Activated naive CD4-positive, alpha-beta T cell treated with anti-CD3 and anti-CD28 coated beads, Interleukin-2, amount 10 ng/mL, durations not matched to agents 7 days and 5 days (primary cell): ENCODE measurements at regions not wholly inside any gene's neighbourhood (a gene's known extent, or its start where the extent isn't known, plus 50 kb on each side); places are given as distances from the start of the nearest gene placed in this dataset.
A peak's percentile ranks its signal among the peaks of the same experiment; 100 is the strongest.
"Not testable (repeated sequence)": the region's sequence is repeated elsewhere in the genome, so short reads cannot be mapped to it uniquely, and the experiment has no call there.

ENCODE experiments used
- CTCF ChIA-PET: fragments of 350-600 bp; sonication (Branson Sonifier 250); formaldehyde crosslinking; loops from one replicate; lab custom pipeline; 2021; ENCODE audit warnings: antibody characterized with exemption; lab: Charles Lee
- DNase-seq: peaks from one replicate; pipeline ENCODE4 v3.0.0-alpha.2; 2020
- H3K27ac Mint-ChIP-seq: one replicate; pipeline ENCODE4 v1.8.0; 2021; ENCODE audit warnings: mild to moderate bottlenecking, moderate library complexity, mixed read lengths
- H3K27me3 Mint-ChIP-seq: one replicate; pipeline ENCODE4 v1.8.0; 2021; ENCODE audit warnings: mild to moderate bottlenecking, mixed read lengths
- H3K36me3 Mint-ChIP-seq: one replicate; pipeline ENCODE4 v1.8.0; 2021; ENCODE audit warnings: mixed read lengths
- H3K4me1 Mint-ChIP-seq: one replicate; pipeline ENCODE4 v1.8.0; 2021; ENCODE audit warnings: mixed read lengths
- H3K4me3 Mint-ChIP-seq: one replicate; pipeline ENCODE4 v1.8.0; 2021; ENCODE audit warnings: mild to moderate bottlenecking, moderate library complexity, mixed read lengths
- H3K9me3 Mint-ChIP-seq: one replicate; pipeline ENCODE4 v1.8.0; 2021; ENCODE audit warnings: mixed read lengths

- H3K4me1 Mint-ChIP-seq, H3K36me3 Mint-ChIP-seq, H3K9me3 Mint-ChIP-seq, DNase-seq, H3K27ac Mint-ChIP-seq, CTCF ChIA-PET, H3K27me3 Mint-ChIP-seq, H3K4me3 Mint-ChIP-seq: not testable (repeated sequence)
Observed at GRCh38 chr4:190118519-190118918, 54.2 kb downstream of the DBET start.

GRCh38 chr4:190119474-190119873 lies 54.1 kb upstream of the DUX4 start:
- DNase-seq, H3K4me1 Mint-ChIP-seq, CTCF ChIA-PET: not testable (repeated sequence)

GRCh38 chr4:190120111-190120514 lies 53.5 kb upstream of the DUX4 start:
- DNase-seq, result peak; percentile 32
- H3K27me3 Mint-ChIP-seq, H3K4me3 Mint-ChIP-seq, H3K9me3 Mint-ChIP-seq, H3K4me1 Mint-ChIP-seq, H3K36me3 Mint-ChIP-seq, H3K27ac Mint-ChIP-seq, CTCF ChIA-PET: not testable (repeated sequence)

More at GRCh38 chr4:190119474-190119873, 54.1 kb upstream of the DUX4 start:
- H3K4me3 Mint-ChIP-seq, H3K9me3 Mint-ChIP-seq, H3K27me3 Mint-ChIP-seq, H3K27ac Mint-ChIP-seq, H3K36me3 Mint-ChIP-seq: not testable (repeated sequence)

DNA sequence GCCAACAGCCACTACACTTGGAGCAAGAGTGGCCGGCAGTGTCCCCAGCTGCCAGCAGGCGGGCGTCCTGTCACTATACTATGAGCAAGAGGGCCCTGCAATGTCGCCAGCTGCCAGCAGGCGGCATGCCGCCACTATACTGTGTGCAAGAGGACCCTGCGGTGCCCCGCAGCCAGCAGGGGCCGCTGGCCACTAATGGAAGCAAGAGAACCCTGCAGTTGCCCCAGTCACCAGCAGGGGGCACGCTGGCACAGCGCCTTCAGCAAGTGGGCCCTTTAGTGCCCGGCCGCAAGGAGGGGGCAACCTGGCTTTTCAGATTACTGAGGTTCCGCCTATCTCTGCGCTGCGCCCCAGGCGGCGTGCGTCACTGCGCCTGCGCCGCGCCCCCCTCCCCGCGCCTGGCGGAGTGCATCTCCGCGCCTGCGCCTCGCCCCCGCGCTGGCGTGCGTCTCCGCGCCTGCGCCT lies 53.0 kb upstream of the DUX4 start:
- H3K27me3 Mint-ChIP-seq, H3K36me3 Mint-ChIP-seq, H3K4me3 Mint-ChIP-seq, H3K4me1 Mint-ChIP-seq, CTCF ChIA-PET, H3K27ac Mint-ChIP-seq, H3K9me3 Mint-ChIP-seq: not testable (repeated sequence)
- DNase-seq, result peak; percentile 40

DNA sequence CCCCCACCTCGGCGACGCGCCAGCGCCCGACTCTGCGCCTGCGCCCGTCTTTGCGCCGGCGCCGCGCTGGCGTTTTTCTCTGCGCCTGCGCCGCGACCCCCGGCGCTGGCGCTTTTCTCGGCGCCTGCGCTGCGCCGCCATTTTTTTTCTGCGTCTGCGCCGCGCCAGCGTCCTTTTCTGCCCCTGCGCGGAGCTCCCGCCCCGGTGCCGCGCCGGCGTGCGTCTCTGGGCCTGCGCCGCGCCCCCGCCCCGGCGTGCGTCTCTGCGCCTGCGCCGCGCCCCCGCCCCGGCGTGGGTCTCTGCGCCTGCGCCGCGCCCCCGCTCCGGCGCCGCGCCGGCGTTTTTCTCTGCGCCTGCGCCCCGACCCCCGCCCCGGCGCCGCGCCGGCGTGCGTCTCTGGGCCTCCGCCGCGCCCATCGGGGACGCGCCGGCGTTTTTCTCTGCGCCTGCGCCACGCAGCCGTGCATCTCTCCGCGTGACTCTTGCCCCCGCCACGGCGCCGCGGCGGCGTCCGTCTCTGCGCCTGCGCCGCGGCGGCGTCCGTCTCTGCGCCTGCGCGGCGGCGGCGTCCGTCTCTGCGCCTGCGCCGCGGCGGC lies 52.4 kb upstream of the DUX4 start:
- CTCF ChIA-PET, H3K27ac Mint-ChIP-seq, DNase-seq, H3K36me3 Mint-ChIP-seq, H3K27me3 Mint-ChIP-seq, H3K4me1 Mint-ChIP-seq, H3K9me3 Mint-ChIP-seq, H3K4me3 Mint-ChIP-seq: not testable (repeated sequence)

GRCh38 chr4:190121759-190122158 lies 51.8 kb upstream of the DUX4 start:
- no peak overlapping the region for H3K27ac Mint-ChIP-seq
- DNase-seq, result no peak
- no peak overlapping the region for H3K4me3 Mint-ChIP-seq
- no peaks in the 10 kb centered on the region for H3K4me1 Mint-ChIP-seq
- CTCF ChIA-PET, result no interaction called here
- H3K27me3 Mint-ChIP-seq, result no peaks in the 10 kb centered on the region
- H3K36me3 Mint-ChIP-seq, result no peaks in the 10 kb centered on the region
- H3K9me3 Mint-ChIP-seq, result peaks cover 6% of the 10 kb centered on the region

DNA sequence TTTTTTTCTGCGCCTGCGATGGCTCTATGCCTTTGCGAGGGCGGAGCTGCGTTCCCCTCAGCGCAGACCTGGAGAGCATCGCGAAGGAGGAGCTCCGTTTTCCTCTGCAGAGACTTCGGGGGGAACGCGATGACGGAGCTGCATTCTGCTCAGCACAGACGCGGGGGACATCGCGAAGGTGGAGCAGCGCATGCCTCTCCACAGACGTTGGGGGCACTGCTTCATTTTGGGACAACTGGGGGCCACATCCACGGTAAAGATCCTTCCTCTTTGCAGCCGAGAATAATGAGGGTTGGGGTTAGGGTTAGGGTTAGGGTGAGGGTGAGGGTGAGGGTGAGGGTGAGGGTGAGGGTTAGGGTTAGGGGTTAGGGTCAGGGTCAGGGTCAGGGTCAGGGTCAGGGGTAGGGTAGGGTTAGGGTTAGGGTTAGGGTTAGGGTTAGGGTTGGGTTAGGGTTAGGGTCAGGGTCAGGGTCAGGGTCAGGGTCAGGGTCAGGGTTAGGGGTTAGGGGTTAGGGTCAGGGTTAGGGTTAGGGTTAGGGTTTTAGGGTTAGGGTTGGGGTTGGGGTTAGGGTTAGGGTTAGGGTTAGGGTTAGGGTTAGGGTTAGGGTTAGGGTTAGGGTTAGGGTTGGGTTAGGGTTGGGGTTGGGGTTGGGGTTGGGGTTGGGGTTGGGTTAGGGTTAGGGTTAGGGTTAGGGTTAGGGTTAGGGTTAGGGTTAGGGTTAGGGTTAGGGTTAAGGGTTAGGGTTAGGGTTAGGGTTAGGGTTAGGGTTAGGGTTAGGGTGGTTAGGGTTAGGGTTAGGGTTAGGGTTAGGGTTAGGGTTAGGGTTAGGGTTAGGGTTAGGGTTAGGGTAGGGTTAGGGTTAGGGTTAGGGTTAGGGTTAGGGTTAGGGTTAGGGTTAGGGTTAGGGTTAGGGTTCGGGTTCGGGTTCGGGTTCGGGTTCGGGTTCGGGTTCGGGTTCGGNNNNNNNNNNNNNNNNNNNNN lies 51.1 kb upstream of the DUX4 start:
- DNase-seq, result peak; percentile 15
- H3K27ac Mint-ChIP-seq, H3K36me3 Mint-ChIP-seq, H3K9me3 Mint-ChIP-seq, CTCF ChIA-PET, H3K4me3 Mint-ChIP-seq, H3K27me3 Mint-ChIP-seq, H3K4me1 Mint-ChIP-seq: not testable (repeated sequence)
